Fibroblast of lung (primary cell): ENCODE measurements at regions not wholly inside any gene's neighbourhood (a gene's known extent, or its start where the extent isn't known, plus 50 kb on each side); places are given as distances from the start of the nearest gene placed in this dataset.

ENCODE experiments used
- DNase-seq, 2 donors: peaks; one replicate each; pipeline versions ENCODE4 v3.0.0 to v3.0.0-alpha.2; 2010; ENCODE audit warnings: low read depth in 2 of 2
- H2AFZ ChIP-seq: 2 replicates; pipeline ENCODE4 v1.5.1; 2012; ENCODE audit warnings: low read length, control low read depth, inconsistent platforms
- H3K27ac ChIP-seq: 2 replicates; pipeline ENCODE4 v1.5.1; 2011; ENCODE audit warnings: low read length, control low read depth; ENCODE audit not compliant: insufficient read depth
- H3K27me3 ChIP-seq: 2 replicates; pipeline ENCODE4 v1.5.1; 2011; ENCODE audit warnings: mild to moderate bottlenecking, low read length; ENCODE audit not compliant: control insufficient read depth, insufficient read depth
- H3K36me3 ChIP-seq: 2 replicates; pipeline ENCODE4 v1.5.1; 2011; ENCODE audit warnings: low read length; ENCODE audit not compliant: control insufficient read depth, insufficient read depth
- H3K4me1 ChIP-seq: 2 replicates; pipeline ENCODE4 v1.5.1; 2011; ENCODE audit warnings: low read length; ENCODE audit not compliant: control insufficient read depth, insufficient read depth; ENCODE audit errors: extremely low read depth
- H3K4me2 ChIP-seq: 2 replicates; pipeline ENCODE4 v1.5.1; 2011; ENCODE audit warnings: low read length, control low read depth; ENCODE audit not compliant: insufficient read depth; ENCODE audit errors: extremely low read depth
- H3K4me3 ChIP-seq, 4 experiments: fragments of 200-600 bp in 1 of 4; sonication (generic) in 1 of 4; replicated peaks in 1 of 4; 2 replicates each; pipeline ENCODE4 v1.5.1; 2011 to 2016; ENCODE audit warnings: low read length in 4 of 4, low read depth in 3 of 4, mild to moderate bottlenecking in 3 of 4, control low read depth in 2 of 4, inconsistent platforms in 1 of 4, mixed read lengths in 1 of 4; ENCODE audit not compliant: insufficient read depth in 1 of 4; ENCODE audit errors: control extremely low read depth in 1 of 4
- H3K79me2 ChIP-seq: 2 replicates; pipeline ENCODE4 v1.5.1; 2012; ENCODE audit warnings: mild to moderate bottlenecking, low read length, inconsistent platforms; ENCODE audit not compliant: control insufficient read depth, insufficient read depth
- H3K9ac ChIP-seq: 2 replicates; pipeline ENCODE4 v1.5.1; 2011; ENCODE audit warnings: mild to moderate bottlenecking, low read length, control low read depth; ENCODE audit not compliant: insufficient read depth
- H3K9me3 ChIP-seq: 2 replicates; pipeline ENCODE4 v1.5.1; 2012; ENCODE audit warnings: low read depth, low read length; ENCODE audit not compliant: control insufficient read depth, insufficient read depth
- H4K20me1 ChIP-seq: 2 replicates; pipeline ENCODE4 v1.5.1; 2011; ENCODE audit warnings: low read length; ENCODE audit not compliant: control insufficient read depth, insufficient read depth; ENCODE audit errors: extremely low read depth
- EZH2 ChIP-seq: IDR thresholded peaks from 2 replicates; pipeline ENCODE4 v1.5.1; 2012; ENCODE audit warnings: low read length, control low read depth, mild to moderate bottlenecking; ENCODE audit errors: missing control alignments
- TF ChIP-seq, protein P1 (sequence below), 2 donors: IDR thresholded peaks in 1 of 2; conservative IDR thresholded peaks in 1 of 2; 1 replicate in 1 of 2; 2 replicates in 1 of 2; pipeline ENCODE4 v1.5.1; 2011 to 2012; ENCODE audit warnings: low read length in 2 of 2, control low read depth in 1 of 2, inconsistent platforms in 1 of 2, low read depth in 1 of 2, mild to moderate bottlenecking in 1 of 2

DNA sequence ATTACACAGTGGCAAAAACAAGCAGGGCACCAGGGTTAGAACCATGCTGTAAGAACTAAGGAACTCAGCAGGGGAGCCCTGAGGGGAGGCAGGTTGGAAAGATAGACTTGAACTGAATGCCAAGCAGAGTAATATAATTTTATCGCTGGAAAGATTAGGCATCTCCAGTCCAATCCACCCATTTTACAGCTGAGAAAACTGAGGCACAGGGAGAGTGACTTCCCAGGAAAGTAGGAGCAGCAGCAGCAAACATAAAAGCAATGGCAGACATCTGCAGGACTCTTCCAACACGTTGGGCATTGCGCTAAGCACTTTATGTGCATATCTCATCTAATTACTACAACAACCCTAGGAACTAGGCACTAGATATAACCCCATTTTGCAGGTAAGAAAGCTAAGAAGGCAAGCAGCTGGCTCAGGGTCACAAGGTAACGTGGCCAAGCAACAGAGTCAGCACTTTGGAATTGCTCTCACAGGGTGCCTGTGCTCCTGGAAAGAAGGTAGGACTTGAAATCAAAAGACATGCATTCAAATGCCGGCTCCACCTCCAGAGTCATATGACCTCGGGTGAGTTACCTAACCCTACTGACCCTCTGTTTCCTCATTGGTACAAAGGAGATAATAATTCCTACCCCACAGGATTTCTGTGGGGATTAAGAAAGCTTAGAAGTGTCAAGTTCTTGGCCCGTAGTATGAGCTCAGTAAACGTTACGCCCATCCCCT is 215.3 kb downstream of the BARX2 start:
- no peaks in the 10 kb centered on the region for H4K20me1 ChIP-seq
- H3K36me3 ChIP-seq: no peaks in the 10 kb centered on the region
- H3K4me3 ChIP-seq: no peak overlapping the region
- H3K27me3 ChIP-seq: no peaks in the 10 kb centered on the region
- H2AFZ ChIP-seq: no peak overlapping the region
- H3K27ac ChIP-seq: no peak overlapping the region
- TF ChIP-seq EZH2: no peak
- TF ChIP-seq, protein P1, sequence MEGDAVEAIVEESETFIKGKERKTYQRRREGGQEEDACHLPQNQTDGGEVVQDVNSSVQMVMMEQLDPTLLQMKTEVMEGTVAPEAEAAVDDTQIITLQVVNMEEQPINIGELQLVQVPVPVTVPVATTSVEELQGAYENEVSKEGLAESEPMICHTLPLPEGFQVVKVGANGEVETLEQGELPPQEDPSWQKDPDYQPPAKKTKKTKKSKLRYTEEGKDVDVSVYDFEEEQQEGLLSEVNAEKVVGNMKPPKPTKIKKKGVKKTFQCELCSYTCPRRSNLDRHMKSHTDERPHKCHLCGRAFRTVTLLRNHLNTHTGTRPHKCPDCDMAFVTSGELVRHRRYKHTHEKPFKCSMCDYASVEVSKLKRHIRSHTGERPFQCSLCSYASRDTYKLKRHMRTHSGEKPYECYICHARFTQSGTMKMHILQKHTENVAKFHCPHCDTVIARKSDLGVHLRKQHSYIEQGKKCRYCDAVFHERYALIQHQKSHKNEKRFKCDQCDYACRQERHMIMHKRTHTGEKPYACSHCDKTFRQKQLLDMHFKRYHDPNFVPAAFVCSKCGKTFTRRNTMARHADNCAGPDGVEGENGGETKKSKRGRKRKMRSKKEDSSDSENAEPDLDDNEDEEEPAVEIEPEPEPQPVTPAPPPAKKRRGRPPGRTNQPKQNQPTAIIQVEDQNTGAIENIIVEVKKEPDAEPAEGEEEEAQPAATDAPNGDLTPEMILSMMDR (conservative IDR thresholded peaks at IDR 0.05 in 1 of 2, IDR thresholded peaks at IDR 0.05 in 1 of 2; ENCODE audit: low read depth in 1 of 2, low read length in 2 of 2): no peak
- DNase-seq: no peak
- no peak overlapping the region for H3K9ac ChIP-seq
- no peaks in the 10 kb centered on the region for H3K9me3 ChIP-seq
- H3K4me2 ChIP-seq: no peak overlapping the region
- no peaks in the 10 kb centered on the region for H3K4me1 ChIP-seq
- no peaks in the 10 kb centered on the region for H3K79me2 ChIP-seq

DNA sequence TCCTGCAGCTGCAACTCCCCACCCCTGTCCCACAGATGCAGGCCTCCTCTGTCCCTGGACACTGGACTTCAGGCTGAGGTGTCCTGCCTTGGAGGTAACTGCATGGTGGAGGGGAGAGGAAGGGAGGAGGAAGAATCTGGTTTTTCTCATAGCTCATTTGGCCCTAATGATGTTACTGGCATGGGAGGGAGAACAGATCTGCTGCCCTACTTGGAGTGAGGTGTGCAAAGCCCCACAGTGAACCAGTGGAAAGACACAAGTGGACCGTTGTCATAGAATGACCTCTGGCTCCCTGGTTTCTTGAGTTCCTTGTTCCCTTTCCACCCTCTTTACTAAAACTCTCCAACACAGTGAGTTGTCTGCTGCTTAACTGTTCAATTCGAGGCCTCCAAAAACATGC is 215.9 kb downstream of the BARX2 start:
- Histone ChIP-seq H3K4me3 (no peak overlapping the region), H4K20me1 (no peaks in the 10 kb centered on the region), H3K79me2 (no peaks in the 10 kb centered on the region), H3K36me3 (no peaks in the 10 kb centered on the region), H3K27ac (no peak overlapping the region), H3K27me3 (no peaks in the 10 kb centered on the region), H3K9me3 (no peaks in the 10 kb centered on the region), H3K4me1 (no peaks in the 10 kb centered on the region), H2AFZ (no peak overlapping the region), H3K9ac (no peak overlapping the region), H3K4me2 (no peak overlapping the region)
- DNase-seq: no peak
- TF ChIP-seq EZH2: no peak
- TF ChIP-seq, protein P1 (conservative IDR thresholded peaks at IDR 0.05 in 1 of 2, IDR thresholded peaks at IDR 0.05 in 1 of 2; ENCODE audit: low read depth in 1 of 2, low read length in 2 of 2): no peak

DNA sequence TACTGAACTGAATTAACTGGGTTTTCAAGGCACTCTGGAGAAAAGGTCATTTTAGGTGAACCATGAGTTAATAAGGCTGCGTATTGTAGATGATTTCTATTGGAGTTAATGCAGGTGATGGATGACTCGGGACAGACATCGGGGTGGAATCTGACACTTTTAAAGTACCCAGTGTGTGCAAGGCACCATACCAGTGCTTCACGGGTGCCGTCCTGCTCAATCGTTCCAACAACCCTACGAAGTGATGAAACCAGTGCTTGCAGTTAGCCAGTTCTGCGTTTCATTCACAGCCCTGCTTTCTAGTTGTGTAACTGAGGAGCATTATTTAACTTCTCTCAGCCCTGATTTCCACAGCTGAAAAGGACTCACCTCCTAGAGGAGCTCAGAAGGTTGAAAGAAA is 216.5 kb downstream of the BARX2 start:
- Histone ChIP-seq H3K4me3 (no peak overlapping the region), H3K9ac (no peak overlapping the region), H3K27ac (no peak overlapping the region), H3K9me3 (no peaks in the 10 kb centered on the region), H3K4me2 (no peak overlapping the region), H3K4me1 (no peaks in the 10 kb centered on the region), H3K27me3 (no peaks in the 10 kb centered on the region), H4K20me1 (no peaks in the 10 kb centered on the region), H3K36me3 (no peaks in the 10 kb centered on the region), H3K79me2 (no peaks in the 10 kb centered on the region), H2AFZ (no peak overlapping the region)
- DNase-seq: no peak
- TF ChIP-seq, protein P1 (conservative IDR thresholded peaks at IDR 0.05 in 1 of 2, IDR thresholded peaks at IDR 0.05 in 1 of 2; ENCODE audit: low read depth in 1 of 2, low read length in 2 of 2): no peak
- no peak for TF ChIP-seq EZH2
